Occipital lobe (tissue), 1 donor: ENCODE measurements at regions not wholly inside any gene's neighbourhood (a gene's known extent, or its start where the extent isn't known, plus 50 kb on each side); places are given as distances from the start of the nearest gene placed in this dataset.

Experiments used
- DNase-seq: peaks from one replicate; lab custom pipeline; 2025; lab: John Stamatoyannopoulos, UW

DNA sequence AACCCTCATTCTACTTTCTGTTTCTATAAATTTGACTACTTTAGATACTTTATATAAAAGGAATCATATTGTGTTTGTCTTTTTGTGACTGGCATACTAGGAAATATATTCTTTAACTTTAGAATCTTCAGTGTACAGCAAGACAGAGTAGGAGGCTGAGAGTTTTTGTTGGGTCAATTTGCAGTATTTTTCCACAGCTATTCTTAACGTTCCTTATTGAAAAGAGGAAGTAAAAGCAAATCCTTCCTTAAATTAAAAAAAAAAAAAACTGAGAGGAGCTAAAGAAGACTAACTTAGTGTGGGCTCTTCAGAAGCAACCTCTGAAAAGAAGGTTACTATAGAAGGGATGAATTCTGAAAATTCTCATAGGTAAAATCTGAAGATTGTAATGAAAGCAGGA is 1194.6 kb downstream of the ADGRL3 start:
- DNase-seq: no peak

DNA sequence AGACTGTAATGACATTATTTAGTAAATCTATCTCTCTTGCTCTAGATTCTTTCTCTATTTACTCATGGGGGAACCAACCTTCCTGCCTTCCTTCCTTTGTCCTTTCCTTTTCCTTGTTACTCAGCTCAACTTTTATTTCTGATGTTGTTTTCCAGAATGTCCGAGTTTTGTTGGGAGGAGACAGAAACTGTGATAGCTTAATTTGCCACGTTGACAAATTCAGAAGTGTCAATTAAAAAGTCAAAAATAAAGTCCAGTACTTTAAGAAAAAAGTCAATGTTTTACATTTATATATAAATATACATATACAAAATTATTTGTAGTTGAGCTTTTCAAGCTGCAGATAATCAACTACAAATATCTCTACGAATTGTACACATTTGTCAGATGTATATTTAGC is 1187.7 kb downstream of the ADGRL3 start:
- no peak for DNase-seq

DNA sequence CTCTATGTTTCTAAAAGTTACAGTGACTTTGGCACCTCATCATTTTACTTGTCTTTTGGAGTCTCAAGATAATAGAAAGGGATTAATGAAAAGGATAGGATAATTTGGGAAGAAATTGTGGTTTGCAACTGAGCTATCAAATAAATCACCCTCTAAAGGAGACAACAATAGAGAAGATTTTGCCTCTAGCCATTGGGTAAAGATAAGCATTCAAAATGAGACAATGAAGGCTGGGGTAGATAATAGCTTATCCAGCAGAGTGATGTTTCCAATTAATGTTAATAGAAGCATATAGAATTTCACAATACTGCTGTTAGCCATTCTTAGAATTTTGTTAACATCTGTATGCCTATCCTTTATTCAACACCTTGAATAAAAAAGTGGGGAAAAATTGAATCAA is 1177.6 kb downstream of the ADGRL3 start:
- no peak for DNase-seq

DNA sequence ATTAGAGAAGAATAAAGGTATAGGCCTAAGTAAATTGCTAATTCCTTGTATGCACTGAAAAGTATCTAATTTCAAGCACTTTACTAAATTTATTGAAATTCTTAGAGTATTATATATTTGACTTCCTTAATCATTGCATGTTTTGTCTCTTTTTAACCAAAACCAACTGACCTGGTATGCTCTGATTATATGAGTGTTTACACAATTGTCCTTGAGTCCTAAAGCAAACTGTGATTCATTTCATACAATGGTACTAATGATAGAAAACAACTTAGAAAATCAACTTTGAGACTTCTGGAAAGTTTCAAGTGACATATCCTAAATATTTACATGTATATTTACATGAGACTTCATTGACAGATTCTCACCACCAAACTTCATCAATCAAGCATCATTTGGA is 1177.1 kb downstream of the ADGRL3 start:
- DNase-seq: no peak

DNA sequence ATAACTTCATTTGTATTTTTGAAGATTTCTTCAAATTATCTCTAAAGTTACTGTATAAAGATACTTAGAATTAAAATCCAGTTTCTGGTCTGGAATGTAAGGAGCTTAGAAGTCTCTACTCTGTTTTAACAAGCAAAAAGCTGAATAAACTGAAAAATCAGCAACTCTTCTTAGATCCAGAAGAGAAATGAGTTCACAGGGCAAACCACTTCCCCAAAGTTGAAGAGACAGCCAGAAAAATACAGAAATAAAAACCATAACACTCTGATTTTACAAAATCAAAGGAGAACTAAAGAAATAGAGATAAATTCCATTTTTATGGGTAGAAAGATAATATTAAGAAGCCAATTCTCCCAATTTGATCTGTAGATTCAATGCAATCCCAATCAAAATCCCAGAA is 1166.8 kb downstream of the ADGRL3 start:
- DNase-seq: no peak

DNA sequence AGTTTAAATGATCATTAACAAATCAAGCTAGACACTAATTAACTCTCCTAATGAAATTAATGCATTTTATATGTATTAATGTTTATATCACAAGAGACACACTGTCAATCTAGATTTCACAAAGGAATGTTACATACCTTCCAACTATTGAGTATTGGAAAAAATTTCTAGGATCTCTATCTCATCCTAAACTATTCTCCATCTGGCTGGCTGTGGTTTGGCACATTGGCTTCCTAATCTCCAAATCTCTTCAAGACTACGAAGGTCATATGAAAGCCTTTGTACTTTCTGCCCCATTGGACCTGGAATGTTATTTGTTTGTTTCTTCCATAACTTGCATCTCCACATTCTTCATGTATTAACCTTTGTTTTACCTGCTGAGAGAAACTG is 1160.0 kb downstream of the ADGRL3 start:
- no peak for DNase-seq

DNA sequence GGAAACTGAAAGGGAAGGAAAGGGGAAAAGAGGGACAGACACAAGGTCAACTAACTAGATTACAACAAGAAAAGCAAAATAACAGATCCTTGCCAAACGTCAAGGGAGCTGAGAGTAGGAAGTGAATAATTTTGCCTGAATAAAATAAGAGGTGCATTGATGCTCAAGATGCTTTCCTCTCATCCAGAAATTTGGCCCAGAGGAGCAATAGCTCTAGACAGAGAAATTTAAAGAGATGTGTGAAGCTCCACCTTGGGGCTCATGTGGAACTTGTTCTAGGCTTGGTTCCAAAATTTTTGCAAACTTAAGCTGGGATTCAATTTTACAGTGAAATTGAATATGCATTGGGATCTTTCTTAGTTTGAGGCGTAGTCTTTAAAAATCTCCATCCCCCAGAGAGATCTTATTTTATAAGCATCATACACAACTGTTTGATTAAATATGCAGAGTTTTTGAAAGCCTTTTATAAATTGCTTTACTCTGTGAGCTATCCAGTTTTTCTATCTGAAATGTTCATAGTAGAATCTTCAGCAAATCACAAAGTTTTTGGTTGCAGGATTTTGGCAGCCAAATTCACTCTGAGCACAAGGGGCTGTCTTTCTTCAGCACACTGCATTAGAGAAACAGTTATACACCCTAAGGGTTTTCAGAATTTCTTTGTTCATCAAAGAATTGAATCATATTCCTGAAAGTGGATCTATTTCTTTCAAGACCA is 1159.5 kb downstream of the ADGRL3 start:
- DNase-seq: no peak

DNA sequence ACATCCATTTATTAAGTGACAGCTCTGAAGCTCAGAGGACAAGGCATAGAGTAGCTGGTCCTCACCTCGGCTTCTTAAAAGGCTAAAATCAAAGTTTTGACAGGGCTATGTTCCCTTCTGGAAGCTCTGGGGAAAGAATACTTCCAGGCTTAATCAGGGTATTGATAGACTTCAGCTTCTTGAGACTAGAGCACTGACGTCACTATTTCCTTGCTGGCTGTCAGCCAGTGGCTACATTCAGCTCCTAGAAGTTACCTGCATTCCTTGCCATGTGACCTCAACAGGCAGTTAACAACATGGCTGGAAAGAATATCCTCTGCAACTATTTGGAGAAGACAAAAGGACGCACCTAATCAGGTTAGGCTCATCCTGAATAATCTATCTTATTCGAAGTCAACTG is 1144.8 kb downstream of the ADGRL3 start:
- no peak for DNase-seq

DNA sequence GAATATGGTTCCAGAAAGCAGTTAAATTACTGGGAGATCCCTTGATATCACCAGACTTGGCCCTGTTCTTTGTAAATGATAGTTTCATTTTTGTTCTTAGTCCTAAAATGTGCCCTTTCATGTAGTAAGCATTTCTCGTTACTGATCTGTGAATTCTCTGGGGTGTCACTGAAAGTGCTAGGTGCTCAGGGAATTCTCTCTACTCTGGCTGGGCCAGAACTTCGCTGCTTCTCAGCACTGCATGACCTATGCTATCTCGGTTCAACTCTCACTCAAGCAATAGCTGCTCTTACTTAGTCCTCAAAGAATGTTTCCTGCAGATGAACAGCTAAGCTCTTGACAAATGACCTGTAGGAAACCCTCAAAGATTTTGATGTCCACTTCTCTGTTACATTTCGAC is 1144.3 kb downstream of the ADGRL3 start:
- no peak for DNase-seq

DNA sequence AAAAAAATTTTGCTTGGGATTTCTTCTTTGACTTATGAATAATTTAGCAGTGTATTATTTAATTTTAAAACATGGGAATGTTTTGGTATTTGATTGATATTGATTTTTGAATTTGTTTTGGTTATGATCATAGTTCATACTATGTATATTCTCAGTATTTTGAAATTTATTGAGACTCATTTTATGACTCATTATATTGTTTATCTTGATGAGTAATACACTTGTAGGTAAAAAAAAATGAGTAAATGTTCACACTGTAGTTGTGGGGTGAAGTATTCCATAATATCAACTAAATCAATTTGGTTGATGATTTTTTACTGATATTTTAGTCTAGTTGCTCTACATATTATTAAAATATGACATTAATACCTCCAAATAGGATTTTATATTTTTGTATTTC is 1142.2 kb downstream of the ADGRL3 start:
- no peak for DNase-seq

DNA sequence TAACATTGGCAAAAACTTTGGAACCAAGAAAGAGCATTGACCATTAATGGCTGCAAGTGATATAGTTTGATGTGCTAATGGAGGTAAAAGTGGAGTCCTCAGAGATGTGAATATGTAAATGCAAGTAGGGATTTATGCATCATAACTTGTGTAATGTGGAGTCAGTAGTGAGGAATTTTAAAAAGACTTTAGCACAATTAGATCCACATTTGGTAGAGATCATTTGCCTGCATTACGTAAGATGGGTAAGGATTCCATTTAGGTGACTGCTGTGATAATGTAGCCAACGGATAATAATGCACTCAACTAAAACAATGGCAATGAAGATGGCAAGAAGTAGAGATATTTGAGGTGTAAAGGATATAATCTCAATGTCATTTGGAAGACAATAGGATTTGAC is 1128.4 kb downstream of the ADGRL3 start:
- no peak for DNase-seq

DNA sequence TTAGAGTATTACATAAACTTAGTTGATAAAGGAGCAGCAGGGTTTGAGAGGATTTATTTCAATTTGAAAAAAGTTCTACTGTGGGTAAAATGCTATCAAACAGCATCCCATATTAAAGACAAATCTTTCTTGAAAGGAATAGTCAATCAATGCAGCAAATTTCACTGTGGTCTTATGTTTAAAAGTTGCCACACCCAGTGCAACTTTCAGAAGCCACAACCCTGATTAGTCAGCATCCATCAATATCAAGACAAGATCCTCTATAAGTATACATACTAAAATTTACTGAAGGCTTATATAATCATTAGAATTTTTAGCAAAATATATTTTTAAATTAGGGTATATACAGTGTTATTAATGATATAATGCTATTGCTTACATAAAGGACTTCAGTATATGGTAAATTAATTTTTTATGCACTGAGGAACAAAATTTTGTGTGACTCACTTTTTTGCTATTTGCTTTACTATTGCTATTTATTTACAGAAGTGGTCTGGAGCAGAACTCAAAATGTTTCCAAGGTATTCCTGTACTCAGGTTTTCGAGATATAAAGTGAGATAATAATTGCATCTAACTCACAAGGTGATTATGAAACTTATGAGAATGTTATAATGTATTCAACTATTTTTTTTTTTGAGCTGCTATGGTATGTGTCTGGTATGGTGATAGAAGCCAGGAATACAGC is 1127.6 kb downstream of the ADGRL3 start:
- no peak for DNase-seq

DNA sequence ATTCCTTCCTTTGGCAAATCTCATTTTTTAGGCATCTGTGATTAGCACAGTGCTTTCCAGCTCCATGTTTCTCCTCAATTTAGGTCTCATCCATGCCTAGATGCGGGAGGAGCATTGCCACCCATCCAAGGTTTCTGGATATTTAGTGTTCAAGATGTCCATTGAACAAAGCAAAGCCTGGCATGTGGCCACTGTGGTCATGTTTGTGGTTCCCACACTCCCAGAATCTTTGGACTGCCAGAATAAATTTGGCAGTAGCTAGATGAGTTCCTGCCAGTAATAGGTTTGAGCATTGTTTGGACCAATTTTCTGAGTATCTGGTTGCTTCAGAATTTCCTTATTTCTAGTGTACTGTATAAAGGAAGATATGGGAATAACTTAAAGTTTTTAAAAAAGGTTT is 1124.1 kb downstream of the ADGRL3 start:
- DNase-seq: no peak

DNA sequence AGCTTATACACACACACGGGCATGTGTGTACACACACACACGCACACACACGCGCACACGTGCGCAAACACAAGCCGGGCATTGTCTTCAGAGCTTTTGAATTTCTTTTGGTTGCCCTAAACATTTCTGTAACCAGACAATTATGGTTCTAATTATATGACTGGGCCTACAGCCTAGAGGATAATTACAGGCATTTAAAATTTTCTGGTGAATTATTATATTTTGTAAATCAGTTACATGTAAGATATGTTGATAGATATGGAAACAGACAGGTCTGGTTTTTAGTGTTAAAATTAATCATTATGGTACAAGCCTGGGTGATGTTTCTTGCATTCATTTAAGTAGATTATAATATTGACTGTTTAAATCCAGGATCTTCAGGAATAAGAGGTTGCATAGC is 1120.5 kb downstream of the ADGRL3 start:
- DNase-seq: no peak

DNA sequence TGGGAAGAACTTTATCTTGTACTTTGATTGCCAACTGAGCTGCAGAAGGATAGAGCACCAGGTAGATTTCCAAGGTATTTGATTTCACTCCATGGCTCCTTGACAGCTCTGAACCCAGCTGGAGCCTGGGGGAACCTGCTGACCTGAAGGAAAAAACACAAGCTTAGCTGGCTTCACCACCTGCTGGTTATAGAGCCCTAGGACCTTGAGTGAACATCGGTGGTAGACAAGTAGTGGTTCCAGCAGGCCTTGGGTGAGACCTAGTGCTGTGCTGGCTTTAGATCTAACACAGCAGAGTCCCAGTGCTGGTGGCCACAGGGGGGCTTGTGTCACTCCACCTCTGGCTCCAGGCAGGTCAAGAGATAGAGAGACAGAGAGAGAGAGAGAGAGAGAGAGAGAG is 1102.6 kb downstream of the ADGRL3 start:
- no peak for DNase-seq

DNA sequence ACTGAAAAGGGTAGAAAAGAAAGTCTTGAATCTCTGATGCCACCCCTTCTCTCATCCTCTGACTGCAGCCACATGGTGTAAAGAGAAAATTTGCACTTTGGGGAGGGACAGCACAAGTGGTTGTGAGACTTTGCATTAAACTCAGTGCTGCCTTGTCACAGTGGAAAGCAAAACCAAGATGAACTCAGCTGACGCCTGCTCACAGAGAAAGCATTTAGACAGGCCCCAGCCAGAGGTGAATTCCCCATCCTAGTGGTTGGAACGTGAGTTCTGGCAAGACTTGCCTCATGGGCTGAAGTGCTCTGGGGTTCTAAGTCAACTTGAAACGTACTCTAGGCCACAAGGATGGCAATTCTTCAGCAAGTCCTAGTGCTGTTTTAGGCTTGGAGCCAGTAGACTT is 1101.4 kb downstream of the ADGRL3 start:
- DNase-seq: no peak

DNA sequence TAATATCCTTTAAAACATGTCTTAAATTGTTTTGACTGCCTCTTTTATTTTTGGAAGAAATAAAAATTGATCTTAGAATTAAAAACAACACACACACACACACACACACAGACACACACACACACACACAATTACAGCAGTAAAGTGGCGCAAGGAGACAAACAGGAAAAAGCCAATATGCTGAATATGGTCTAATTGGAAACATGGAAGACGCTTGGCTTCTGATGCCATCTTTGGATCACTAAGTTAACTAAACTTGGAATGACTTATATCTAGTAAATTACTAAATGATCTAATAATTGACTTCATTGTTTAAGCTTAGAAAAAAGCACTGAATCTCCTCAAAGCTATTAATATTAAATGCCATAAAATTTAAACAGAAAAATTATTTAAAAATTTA is 1093.4 kb downstream of the ADGRL3 start:
- DNase-seq: no peak

DNA sequence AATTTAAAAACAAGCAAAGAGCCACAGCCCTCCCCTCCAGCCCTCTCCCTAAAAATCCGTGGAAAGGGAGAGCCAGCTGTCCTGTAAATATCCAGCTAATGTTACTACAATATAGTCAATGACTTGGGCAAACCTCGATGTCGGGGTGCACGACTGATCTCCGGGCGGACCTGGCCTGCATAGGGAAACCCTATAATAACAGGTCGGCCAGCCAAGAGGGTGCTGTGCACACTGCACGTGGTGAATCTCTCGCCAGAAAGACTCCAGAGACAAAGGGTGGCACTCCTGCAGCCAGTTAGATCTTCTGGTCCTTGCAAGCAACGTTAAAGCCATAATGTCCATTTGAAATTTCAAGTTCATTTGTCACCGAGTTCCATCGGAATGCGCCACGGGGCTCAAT is 1092.8 kb downstream of the ADGRL3 start:
- no peak for DNase-seq

DNA sequence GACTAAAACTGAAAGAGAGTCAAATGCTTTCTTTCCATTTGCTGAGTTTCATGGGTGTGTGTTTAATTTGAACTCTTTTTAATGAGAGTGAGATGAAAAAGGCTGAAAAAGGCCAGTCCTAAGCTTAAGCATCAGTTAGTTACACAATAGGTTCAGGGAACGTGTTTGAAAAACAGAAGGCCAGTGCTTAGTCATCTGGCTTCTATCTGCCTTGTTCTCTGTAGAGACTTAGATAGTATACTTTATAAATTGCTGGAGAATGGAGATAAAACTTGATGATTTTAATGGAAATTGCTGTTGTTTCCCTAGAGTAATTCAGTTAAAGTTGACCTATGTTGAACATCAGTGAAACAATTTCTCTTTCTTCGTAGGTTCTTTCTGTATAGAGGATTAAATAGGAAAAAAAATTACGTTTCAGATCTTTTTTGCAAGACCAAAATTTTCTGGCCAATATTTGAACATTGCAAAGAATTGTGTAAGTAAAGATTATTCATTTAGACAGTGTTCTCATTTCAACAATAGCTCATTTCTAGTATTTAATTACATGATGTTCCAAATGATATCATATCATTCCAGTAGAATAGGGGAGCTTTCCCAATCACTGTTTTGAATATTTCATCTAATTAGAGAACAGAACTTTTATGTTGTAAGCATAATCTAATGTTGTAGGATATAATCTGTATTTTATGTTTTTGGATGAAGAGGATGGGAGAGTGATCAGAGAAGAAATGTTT is 1088.8 kb downstream of the ADGRL3 start:
- no peak for DNase-seq

DNA sequence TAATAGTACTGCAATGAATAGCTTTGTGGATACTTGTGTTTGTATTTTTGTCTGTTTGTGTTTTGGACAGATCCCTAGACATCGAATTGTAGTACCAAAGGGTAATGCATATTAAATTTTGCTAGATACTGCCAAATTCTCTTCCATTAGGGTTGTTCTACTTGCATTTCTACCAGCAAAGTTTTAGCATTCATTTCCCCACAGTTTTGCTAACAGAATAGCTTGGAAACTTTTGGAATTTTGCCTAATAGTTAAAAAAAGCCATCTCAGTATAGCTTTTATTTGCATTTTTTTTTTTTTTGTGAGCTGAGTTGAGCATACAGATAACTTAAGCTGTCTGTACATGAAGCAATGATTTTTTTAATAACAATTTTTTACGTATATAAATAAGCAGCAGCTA is 1084.9 kb downstream of the ADGRL3 start:
- no peak for DNase-seq

DNA sequence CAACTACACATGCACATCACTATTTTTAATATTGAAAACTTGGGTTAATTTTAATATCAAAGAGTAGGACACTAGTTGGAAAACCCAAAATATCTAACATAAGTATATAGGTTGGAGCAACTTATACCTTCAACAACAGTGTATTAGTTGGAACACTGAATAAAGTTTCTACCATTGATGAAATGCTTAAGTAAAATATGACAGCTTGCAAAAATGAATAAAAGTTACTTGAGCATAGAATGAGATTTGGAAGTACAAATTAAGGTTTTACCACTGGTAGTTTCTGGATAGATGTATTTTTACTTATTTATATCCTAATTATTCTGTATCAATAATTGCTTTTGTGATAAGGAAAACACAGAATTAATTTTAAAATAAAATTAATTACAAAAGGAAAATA is 1079.6 kb downstream of the ADGRL3 start:
- no peak for DNase-seq

DNA sequence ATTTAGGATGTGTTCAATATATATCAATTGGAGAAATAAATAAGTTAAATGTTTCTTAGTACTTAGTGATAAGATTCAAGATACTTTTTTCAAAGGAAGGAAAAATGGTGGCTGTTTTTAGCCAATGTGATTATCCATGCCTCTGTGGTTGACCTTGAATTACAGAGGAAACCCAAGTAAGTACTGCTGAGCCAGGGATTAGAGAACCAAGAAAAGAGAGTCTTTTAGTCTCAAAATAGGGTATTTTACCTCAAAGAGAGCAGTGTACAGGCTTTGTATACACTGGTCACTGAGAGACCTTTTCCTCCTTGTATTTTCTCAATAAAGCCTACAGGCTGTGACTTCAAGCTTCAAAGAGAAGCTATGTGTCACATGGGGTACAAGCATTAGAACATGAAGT is 1075.3 kb downstream of the ADGRL3 start:
- no peak for DNase-seq

DNA sequence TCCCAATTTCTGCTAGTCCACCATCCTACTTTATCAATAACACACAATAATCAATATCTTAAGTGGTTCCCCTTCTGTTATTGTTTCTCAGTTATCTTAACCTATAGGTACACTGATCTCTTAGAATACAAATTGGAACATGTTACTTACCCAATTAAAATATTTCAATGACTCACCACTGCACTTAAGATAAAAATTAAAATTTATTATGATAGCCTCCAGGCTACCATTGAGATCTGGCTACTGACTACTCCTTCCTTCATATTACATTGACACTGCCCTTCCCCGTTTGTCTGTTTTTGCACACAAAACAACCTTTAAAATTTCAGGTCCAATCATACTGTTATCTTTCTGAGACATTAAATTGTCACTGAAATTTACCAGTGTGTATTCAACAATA is 1074.7 kb downstream of the ADGRL3 start:
- no peak for DNase-seq
